Testis (tissue), 2 donors: ENCODE measurements at regions not wholly inside any gene's neighbourhood (a gene's known extent, or its start where the extent isn't known, plus 50 kb on each side); places are given as distances from the start of the nearest gene placed in this dataset.

Experiments used
- DNase-seq: peaks from one replicate; pipeline ENCODE4 v3.0.0-alpha.2; 2019
- H3K27ac ChIP-seq, 2 donors: fragments of 200-600 bp; sonication (generic); one replicate each; pipeline ENCODE4 v1.5.1; 2019
- H3K27me3 ChIP-seq: fragments of 200-600 bp; sonication (generic); one replicate; pipeline ENCODE4 v1.5.1; 2019
- H3K36me3 ChIP-seq: fragments of 200-600 bp; sonication (generic); one replicate; pipeline ENCODE4 v1.5.1; 2017; ENCODE audit warnings: low read depth; ENCODE audit errors: missing control alignments
- H3K4me1 ChIP-seq: fragments of 200-600 bp; sonication (generic); one replicate; pipeline ENCODE4 v1.5.1; 2019
- H3K4me3 ChIP-seq, 2 donors: fragments of 200-600 bp; sonication (generic); one replicate each; pipeline ENCODE4 v1.5.1; 2017 to 2019
- H3K9me3 ChIP-seq: fragments of 200-600 bp; sonication (generic); one replicate; pipeline ENCODE4 v1.5.1; 2017
- POLR2A ChIP-seq: fragments of 450-650 bp; IDR thresholded peaks from one replicate; pipeline ENCODE4 v1.6.1; 2017; ENCODE audit warnings: antibody characterized with exemption, mild to moderate bottlenecking, moderate library complexity
- WGBS, 2 donors: methylation state at CpG; one replicate each; pipeline ENCODE4 v1.1.5; 2018; 5-methylcytosine and 5-hydroxymethylcytosine counted together
- intact Hi-C: fragments of 100-400 bp; cut with DNase I; formaldehyde crosslinking; loops from one replicate; pipeline ENCODE4 v1.15.1; 2023; ENCODE audit warnings: low total_unique reads
- TF ChIP-seq, protein P1 (sequence below), 3 experiments: fragments of 450-650 bp in 2 of 3; fragments of 200-600 bp in 1 of 3; sonication (generic) in 1 of 3; IDR thresholded peaks; one replicate each; pipeline ENCODE4 v1.5.1; 2016 to 2019; ENCODE audit warnings: antibody characterized with exemption in 3 of 3, mild to moderate bottlenecking in 2 of 3, moderate library complexity in 1 of 3

DNA sequence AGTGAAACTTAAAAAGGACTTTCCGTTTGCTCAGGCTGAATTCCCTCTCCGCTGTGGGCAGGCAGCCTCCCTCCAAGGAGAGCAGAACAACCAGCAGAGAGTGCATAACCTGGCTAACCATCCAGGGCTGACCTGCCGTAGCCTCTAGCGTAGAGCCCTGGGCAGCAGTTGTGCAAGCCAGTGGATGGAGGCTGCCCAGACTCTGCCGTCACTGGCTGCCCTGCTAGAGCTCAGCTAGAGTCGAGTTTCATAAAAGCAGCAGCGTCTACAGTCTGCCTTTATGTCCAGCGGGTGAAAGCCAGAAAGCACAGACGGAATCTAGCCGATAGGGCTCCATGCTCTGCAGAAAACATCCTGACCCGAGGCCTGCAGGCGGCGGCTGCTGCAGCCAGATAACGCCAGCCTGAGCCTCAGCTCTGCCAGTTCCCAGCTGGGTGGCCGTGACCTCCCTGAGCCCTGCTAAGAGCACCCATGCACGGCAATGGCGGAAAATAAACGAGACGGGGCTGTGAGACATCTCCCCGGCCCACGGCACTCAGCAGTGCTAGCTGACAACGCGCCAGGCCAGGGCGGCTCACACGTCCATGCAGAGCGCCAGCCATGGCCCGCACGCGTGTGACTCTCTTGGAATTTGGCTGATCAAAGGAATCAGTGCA is 231.3 kb downstream of the ENGASE start:
- Histone ChIP-seq H3K27ac (peak overlapping the region in 1 of 2 donors; percentile 68), H3K27me3 (no peaks in the 10 kb centered on the region), H3K4me3 (no peak overlapping the region), H3K4me1 (peaks cover 20% of the 10 kb centered on the region), H3K9me3 (no peaks in the 10 kb centered on the region), H3K36me3 (no peaks in the 10 kb centered on the region)
- 36 to 54% methylated on average over 19 to 29 of the region's 29 CpGs for WGBS, 2 donors
- intact Hi-C loops: no loop called here
- TF ChIP-seq, protein P1, sequence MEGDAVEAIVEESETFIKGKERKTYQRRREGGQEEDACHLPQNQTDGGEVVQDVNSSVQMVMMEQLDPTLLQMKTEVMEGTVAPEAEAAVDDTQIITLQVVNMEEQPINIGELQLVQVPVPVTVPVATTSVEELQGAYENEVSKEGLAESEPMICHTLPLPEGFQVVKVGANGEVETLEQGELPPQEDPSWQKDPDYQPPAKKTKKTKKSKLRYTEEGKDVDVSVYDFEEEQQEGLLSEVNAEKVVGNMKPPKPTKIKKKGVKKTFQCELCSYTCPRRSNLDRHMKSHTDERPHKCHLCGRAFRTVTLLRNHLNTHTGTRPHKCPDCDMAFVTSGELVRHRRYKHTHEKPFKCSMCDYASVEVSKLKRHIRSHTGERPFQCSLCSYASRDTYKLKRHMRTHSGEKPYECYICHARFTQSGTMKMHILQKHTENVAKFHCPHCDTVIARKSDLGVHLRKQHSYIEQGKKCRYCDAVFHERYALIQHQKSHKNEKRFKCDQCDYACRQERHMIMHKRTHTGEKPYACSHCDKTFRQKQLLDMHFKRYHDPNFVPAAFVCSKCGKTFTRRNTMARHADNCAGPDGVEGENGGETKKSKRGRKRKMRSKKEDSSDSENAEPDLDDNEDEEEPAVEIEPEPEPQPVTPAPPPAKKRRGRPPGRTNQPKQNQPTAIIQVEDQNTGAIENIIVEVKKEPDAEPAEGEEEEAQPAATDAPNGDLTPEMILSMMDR (IDR thresholded peaks at IDR 0.05): no peak
- no peak for TF ChIP-seq POLR2A
- peak; percentile 72 for DNase-seq

DNA sequence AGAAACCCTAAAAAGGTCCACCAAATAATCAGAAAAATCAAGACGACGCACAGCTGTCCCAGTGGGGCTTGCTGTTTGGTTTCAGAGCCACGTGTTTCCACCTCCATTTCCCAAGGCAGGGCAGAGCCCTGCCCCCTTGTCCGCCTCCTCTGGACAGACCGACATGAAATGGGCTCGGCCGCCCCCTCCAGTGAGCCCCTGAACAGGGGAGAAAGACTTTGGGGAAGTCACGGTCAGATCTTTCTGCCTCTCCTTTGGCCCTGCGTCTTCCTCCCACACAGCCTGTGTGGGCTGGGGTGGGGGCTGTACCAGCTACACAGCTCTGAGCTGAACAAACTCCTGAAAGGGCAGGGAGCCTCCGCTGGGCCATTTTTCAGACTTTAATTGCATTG is 230.7 kb downstream of the ENGASE start:
- H3K4me3 ChIP-seq: no peak overlapping the region
- H3K27me3 ChIP-seq: no peaks in the 10 kb centered on the region
- intact Hi-C loops: no loop called here
- WGBS, 2 donors: 16 to 40% methylated on average over 10 of the region's 10 CpGs
- TF ChIP-seq POLR2A: no peak
- TF ChIP-seq, protein P1 (IDR thresholded peaks at IDR 0.05): no peak
- peaks cover 20% of the 10 kb centered on the region for H3K4me1 ChIP-seq
- no peak for DNase-seq
- H3K27ac ChIP-seq: no peak overlapping the region
- H3K36me3 ChIP-seq: no peaks in the 10 kb centered on the region
- H3K9me3 ChIP-seq: no peaks in the 10 kb centered on the region

DNA sequence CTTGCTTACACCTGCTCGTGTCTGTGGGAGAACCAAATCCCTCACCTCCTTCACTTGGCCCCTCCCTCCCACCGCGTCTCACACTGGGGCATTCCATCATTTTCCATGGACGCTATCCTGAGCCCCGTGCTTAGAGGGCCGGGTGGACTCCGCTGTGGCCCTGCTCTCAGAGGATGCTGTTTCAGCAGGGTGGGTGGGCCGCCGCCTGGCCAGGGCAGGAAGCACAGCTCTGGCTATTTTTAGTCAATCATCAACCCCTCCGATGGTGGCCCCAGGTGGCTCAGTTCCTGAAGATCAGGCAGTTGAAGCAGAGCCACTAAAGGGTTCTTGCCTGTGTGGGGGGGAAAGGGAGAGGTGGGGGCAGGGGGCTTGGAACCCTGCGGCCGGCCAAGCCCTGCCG is 230.3 kb downstream of the ENGASE start:
- intact Hi-C loops: no loop called here
- Histone ChIP-seq H3K4me3 (no peak overlapping the region), H3K27me3 (no peaks in the 10 kb centered on the region), H3K4me1 (peaks cover 20% of the 10 kb centered on the region), H3K36me3 (no peaks in the 10 kb centered on the region), H3K9me3 (no peaks in the 10 kb centered on the region), H3K27ac (no peak overlapping the region)
- TF ChIP-seq, protein P1 (IDR thresholded peaks at IDR 0.05): no peak
- no peak for TF ChIP-seq POLR2A
- 50 to 65% methylated on average over 11 to 13 of the region's 13 CpGs for WGBS, 2 donors
- no peak for DNase-seq

- Histone ChIP-seq H3K27me3 (no peaks in the 10 kb centered on the region), H3K9me3 (no peaks in the 10 kb centered on the region), H3K4me3 (no peak overlapping the region), H3K36me3 (no peaks in the 10 kb centered on the region), H3K27ac (no peak overlapping the region), H3K4me1 (peaks cover 20% of the 10 kb centered on the region)
- intact Hi-C loops: no loop called here
- WGBS, 2 donors: 87 to 89% methylated on average over 7 of the region's 7 CpGs
- TF ChIP-seq, protein P1 (IDR thresholded peaks at IDR 0.05): no peak
- no peak for TF ChIP-seq POLR2A
- DNase-seq: no peak
Measured at GRCh38 chr17:79303641-79304205, 229.1 kb downstream of the ENGASE start.

DNA sequence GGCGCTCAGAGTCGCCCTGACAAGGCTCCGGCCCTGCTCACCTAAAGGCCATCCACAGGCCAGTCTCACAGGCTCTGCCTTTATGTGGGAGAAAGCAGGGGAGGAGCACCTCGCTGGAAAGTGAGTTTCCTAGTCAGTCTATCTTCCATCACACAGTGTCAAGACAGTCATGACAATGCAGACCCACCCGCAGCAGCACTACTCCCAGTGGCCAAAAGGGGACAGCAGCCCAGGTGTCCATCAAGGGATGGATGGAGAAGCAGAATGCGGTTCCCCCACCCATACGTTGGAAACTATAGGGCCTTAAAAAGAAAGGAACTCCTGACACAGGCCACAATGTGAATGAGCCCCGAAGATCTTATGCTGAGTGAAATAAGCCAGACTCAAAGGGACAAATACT is 226.8 kb downstream of the ENGASE start:
- Histone ChIP-seq H3K27ac (no peak overlapping the region), H3K4me1 (peaks cover 15% of the 10 kb centered on the region), H3K36me3 (no peaks in the 10 kb centered on the region), H3K4me3 (no peak overlapping the region), H3K27me3 (no peaks in the 10 kb centered on the region), H3K9me3 (no peaks in the 10 kb centered on the region)
- DNase-seq: no peak
- TF ChIP-seq, protein P1 (IDR thresholded peaks at IDR 0.05): no peak
- no peak for TF ChIP-seq POLR2A
- intact Hi-C loops: no loop called here
- WGBS, 2 donors: 85 to 88% methylated on average over 8 of the region's 8 CpGs
